Eye (tissue), 1 donor: ENCODE measurements at regions not wholly inside any gene's neighbourhood (a gene's known extent, or its start where the extent isn't known, plus 50 kb on each side); places are given as distances from the start of the nearest gene placed in this dataset.
"Not testable (repeated sequence)": the region's sequence is repeated elsewhere in the genome, so short reads cannot be mapped to it uniquely, and the experiment has no call there.

Experiments
- DNase-seq: peaks from one replicate; pipeline ENCODE4 v3.0.0-alpha.2; 2015

DNA sequence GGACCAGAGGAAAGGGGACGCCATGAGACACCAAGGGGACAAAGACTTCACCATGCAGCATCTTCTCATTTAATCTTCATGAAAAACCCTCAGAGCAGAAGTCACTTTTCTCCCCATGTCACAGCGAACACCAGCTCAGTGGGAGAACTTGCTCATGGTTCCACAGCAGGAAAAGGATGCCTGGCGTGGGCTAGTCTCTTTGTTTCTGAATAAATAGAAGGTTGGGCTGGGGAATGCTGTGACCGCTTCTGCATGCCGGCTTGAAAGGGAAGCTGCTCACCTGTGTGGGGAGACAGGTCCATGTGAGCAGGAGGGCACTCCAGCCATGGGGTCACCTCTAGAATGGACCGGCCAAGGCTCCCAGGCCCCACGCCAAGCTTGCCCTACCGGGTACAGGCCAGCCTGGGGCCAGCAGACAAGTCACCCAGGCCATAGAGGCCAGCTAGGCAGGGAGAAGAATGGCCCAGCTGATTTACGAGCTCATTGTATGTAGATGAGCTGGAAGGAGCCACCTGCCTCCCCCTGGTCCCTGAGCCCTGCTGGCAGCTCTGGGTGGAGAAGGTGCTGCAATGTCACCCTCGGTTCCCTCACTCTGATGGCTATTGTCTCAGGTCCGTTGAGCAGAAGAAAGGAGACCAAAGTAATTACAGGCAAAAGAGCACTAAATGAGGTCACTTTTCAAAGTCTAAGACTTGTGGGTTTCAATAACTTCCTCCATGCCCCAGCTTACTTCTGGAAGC is 82.0 kb upstream of the PDZD8 start:
- no peak for DNase-seq

DNA sequence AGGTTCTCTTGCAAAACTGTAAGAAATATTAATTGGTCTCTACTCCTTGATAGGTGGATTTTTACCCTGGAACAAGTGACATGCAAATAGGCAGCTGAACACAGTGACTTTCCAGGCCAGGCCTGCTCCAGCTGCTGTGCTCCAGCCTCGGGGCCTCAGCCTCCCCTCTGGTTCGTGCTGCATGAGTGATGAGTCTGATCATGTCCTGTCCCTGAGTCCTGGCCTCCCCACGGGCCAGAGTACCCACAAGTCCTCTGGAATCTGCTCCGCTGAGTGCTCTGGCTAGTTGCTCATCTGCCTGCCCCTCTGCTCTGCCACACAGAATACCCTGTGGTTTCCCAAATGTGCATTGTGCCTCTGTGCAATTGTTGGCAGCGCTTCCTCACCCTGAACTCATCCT is 80.1 kb upstream of the PDZD8 start:
- no peak for DNase-seq

DNA sequence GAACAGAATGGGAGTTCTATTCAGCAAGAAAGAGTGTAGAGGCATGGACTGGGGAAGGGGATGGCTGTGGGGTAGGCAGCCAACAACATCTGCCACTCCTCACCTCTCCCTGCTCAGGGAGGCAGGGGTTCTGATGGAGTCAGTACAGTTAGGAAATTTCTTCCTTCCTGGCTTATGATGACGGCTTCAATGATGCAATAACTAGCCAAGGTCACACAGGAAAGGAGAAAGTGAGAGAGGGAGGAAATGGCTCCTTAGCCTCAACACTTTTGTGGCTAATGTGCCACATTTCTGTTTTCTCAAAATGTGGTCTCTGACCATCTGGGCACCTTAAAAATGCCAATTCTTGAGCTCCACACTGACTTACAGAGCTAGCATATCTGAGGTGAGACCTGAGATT is 79.3 kb upstream of the PDZD8 start:
- DNase-seq, result no peak

DNA sequence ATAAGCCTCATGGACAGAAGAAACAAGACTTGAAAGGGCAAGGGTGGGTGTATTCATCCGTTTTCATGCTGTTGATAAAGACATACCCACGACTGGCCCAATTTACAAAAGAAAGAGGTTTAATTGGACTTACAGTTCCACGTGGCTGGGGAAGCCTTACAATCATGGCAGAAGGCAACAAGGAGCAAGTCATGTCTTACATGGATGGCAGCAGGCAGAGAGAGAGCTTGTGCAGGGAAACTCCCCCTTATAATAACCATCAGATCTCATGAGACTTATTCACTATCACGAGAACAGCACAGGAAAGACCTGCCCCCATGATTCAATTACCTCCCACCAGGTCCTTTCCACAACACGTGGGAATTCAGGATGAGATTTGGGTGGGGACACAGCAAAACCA is 78.2 kb upstream of the PDZD8 start:
- not testable (repeated sequence) for DNase-seq

DNA sequence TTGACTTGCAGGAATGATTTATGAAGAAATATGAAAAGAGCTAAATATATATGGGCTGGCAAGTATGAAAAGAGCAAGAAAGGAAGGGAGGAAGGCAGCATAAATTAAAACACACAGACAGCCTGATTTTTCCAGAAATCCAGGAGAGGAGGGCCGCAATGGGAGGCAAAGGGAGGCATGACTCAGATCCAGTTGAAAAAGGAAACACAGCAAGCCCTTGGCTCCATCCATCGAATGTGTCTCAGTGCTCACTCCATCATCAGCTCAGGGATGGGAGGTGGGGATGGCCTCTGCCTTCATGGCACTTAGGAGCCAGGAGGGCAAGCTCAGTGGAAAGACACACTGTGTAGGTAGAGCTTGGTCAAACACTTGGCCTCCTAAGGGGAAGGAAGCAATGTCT is 75.7 kb upstream of the PDZD8 start:
- DNase-seq, result no peak

DNA sequence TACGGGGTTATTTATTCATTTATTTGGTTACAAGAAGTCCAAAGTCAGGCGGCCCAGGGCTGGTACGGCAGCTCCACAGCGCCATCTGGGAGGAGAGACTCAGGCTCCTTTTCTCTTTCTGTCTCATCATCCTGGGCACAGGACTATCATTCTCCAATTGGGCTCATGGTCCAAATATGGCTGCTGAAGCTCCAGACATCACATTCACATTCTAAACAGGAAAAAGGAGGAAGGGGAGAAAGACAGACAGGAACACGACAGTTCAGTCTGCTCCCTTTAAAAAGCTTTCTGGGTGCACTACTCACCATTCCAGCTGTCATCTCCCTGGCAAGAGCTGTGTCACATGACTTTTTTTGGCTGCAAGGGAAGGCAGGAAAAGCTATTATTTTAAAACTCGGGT is 74.4 kb upstream of the PDZD8 start:
- peak; percentile 9 for DNase-seq

DNA sequence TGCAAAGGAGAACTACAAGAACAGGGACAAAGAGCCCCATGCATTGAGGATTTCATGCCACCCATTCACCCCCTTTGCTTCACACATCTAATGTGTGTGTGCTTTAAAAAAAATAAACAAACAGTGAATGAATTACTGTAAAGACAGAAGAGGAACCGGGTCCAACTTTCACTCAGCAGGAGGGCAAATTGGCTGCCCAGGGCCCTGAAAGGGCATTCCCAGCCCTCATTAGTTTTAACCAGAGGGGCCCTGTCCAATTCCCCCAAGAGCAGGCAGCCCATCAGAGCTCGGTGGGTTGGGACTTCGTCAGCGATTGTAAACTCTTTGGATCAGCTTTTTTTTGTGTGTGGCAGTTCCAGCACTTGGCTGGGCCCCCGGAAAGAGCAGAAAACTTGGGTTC is 73.6 kb upstream of the PDZD8 start:
- DNase-seq, result peak; percentile 63

DNA sequence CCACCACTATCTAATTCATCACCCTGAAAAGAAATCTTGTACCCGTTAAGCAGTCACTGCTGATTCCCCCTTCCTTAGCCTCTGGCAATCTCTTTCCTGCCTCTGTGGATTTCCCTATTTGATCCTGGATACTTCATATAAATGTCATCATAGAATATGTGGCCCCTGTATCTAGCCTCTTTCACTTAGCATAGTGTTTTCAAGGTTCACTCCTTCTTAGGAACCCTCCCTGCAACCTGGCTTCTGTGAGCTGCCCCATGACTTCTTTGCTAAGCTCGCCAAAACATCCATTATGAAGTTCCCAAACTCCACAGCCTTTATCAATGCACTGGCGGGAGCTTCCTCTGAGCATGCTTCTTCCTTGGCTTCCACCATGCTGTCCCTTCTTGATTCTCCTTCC is 70.8 kb upstream of the PDZD8 start:
- no peak for DNase-seq

DNA sequence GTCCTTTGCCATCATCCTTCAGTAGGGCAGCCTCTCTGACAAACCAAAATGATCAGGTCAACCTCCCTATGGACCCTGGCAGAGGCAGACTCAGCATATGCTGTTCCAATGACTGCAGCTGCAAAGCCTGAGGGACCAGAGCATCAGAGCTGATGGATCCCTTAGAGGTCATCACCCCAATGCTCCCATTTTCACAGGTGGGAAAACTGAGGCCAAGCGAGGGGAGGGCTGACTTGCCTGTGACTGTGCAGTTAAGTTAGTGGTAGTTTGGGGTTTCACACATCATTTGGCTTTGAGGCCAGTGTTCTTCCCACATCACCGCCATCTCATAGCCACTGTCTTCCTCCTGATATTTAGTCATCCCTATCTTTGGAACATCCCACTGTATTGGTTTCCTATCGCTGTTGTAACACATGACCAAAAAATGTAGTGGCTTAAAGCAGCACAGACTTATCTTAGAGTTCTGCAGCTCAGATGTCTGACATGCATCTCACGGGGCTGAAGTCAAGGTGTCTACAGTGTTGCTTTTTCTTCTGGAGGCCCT is 69.3 kb upstream of the PDZD8 start:
- no peak for DNase-seq

DNA sequence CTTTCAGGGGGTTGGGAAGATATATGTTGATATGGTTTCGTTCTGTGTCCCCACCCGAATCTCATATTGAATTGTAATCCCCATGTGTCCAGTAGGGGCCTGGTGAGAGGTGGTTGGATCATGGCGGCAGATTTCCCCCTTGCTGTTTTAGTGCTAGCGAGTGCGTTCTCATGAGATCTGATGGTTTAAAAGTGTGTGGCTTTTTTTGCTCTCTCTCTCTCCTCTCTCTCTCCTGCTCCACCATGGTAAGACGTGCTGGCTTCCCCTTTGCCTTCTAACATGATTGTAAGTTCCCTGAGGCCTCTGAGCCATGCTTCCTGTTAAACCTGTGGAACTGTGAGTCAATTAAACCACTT is 68.4 kb upstream of the PDZD8 start:
- DNase-seq, result no peak

DNA sequence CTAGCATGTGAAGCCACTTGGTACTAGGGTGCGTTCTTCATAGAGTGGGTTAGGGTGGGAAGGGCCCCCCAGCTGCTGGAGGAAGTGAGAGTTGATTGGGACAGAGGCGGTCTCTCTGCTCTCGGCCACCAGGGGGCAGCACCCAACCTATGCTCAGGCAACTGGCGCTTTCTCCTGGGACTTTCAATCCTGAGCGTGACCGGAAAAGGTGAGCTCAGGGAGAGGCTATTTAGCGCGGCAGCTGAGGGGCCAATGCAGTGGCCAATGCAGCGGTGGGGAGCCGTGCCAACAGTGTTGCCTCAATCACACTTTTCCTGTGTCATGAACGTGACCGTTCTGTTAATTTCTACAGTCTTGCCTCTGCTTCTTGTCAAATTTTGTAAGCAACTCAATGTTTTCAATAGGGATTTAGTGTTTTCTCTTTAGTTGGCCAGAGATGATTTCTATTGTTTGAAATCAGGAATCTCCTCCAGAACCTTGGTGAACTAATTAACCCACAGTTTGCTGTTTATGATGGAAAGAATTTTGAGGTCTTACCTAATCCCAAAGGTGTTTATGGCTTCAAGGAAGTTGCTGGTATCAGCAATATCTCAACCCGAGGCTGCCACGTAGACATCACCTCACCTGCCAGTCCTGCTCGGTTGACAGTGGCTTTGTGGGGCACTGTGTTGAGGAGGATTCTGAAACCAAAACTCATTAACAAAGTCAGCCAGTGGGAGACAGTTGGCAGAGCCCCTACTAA is 67.9 kb upstream of the PDZD8 start:
- DNase-seq, result peak; percentile 90

DNA sequence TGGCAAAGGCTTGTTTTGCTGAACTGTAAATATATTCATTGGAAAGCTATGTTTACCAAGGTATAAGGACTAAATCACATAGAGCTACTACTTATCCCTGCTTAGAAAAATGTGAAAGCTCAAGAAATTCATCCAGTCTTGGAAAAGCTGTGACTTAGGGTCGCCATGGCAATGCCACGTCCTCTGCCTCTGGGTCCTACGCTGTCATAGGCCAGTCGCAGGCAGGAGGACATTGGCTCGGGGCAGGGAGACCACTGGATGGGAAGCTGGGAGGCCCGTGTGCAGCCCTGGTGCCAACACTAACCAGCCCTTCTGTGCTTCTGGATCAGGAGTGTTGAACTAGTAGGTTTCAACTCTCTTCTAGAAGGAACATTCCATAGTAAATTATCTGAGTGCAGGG is 67.3 kb upstream of the PDZD8 start:
- no peak for DNase-seq

DNA sequence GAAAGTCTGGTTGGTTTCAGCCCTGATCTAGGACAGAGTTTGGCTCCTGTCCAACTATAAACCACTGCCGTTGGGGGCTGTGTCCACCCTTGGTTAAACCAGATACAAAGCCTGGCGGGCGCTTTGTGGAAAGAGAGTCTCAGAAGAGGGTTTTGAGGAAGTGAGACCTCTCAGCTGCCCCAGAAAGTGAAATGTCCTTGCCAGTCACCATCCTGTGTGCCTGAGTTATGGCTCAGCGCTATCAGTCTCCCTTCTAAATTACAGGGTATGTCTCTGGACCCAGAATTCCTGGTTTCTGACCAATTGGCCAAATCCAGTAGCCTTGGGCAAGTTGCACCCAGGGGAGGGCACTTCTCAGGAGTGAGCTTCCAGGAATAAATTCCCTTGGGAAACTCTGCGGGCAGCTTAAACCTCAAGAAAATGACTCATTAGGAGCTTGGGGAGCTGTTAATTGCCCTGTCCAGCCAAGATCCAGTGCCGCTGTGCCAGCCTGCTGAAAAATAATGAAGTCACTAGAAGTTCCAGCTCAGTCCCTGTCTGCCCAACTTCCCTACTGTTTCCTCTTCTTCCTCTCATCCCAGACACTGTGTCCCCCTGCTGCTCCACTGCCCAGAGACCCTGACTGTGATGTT is 66.7 kb upstream of the PDZD8 start:
- peak; percentile 18 for DNase-seq

DNA sequence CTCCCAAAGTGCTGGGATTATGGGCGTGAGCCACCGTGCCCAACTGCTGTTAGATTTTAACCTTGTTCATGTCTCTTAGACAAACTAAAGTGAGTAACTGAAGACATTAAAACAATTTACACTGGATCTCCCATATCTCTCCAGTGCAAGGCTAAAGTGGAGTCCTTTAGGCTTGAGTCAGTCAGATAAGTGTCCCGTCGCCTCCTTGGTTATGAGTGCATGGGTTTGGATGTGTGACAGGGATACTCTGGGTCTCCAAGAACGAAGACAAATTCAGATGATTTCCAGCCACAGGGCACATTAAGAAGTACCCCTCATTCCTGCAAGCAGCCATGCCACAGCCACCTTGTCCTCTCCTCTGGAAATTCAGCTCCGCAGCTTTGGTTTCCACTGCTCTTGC is 66.1 kb upstream of the PDZD8 start:
- DNase-seq, result no peak

DNA sequence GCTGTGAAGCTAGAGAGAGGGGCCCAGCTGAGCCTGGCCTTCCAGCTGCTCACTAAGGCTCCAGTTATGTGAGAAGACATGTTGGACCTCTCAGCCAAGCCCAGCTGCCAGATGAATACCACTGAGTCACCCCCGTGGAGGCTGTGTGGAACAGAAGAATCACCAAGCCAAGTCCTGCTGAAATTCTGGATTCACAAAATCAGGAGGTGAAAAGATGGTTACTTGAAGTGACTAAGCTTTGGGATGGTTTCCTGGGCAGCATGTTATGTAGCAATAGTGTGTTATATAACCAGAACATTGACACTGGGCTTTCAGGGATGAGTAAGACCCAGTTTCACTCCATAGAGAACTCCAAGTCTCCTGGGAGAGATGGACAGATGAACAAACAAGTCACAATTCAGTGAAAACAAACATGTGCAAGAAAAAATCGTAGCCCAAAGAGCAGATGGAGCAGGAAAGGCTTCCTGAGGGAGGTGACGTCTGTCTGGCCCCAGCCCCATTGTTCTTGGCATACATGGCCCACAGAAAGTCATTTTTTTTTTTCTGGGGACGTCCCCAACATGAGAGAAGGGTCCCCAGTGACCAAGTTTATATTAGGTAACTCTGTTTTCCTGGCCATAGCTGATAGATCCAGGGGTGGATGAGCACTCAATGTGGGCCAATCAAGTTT is 64.1 kb upstream of the PDZD8 start:
- no peak for DNase-seq

DNA sequence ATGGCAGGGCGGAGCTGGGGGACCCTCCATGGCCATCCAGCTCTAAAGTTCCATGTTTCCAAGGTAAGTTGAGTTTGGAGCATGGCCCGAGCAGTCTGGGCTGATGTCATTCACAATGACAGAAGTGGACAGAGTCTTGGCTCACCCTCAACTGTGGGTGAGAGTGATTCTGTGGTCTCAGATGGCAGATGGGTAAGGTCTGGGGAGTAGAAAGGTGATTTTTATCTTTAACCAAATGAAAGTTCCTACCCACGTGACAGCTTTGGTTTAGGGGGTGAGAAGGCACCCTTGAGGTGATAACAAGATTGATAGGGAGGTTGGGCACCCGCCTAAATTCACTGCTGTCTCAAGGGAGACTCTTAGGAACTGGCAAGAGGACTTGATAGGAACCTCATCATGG is 57.6 kb upstream of the PDZD8 start:
- no peak for DNase-seq

DNA sequence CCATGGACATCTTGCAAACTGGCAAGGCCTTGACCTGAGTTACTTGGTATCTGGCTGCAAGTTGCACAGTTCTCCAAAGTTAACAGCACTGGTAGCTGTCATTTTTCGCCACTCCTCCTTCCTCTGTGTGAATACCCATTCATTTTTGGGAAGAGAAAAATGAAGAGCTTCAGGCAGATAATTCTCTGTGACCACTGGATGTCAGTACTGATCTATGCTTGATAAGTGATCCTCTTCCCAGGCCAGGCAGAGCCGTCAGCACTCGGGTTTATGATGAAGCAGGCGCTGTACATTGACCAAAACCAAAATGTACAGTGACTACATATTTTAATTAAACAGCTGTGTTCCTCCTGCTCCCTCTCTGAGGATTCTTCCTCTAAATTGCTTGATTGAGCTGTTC is 55.9 kb upstream of the PDZD8 start:
- DNase-seq, result peak; percentile 20

DNA sequence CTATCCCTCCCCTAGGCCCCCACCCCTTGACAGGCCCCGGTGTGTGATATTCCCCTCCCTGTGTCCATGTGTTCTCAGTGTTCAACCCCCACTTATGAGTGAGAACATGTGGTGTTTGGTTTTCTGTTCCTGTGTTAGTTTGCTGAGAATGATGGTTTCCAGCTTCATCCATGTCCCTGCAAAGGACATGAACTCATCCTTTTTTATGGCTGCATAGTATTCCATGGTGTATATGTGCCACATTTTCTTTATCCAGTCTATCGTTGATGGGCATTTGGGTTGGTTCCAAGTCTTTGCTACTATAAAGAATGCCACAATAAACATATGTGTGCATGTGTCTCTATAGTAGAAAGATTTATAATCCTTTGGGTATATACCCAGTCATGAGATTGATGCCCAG is 55.3 kb upstream of the PDZD8 start:
- not testable (repeated sequence) for DNase-seq

DNA sequence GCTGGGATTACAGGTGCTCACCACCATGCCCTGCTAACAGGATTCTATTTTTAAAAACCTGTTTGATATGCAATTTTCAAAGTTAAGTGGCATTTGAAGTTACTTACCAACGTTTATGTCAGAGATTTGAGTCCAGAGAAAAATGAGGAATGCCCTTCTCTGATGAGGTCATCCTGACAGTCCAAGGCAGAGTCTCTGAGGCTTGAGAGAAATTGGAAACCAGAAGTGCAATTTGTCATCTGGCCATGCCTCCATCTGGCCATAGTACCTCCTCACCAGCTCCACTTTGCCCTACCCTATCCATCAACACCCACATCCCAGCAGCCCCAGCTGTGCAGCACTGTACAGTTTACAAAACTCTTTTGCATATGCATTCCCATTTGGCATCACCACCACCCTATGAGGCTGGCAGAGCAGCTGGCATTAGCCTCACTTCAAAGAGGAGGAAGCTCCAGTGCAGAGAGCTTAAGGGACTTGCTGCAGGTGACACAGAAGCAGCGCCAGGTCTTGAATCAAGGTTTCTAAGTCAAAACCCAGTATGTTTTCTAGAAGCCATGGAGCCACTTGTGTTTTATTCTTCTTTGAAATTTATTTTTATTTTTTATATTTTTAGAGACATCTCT is 54.5 kb upstream of the PDZD8 start:
- no peak for DNase-seq

DNA sequence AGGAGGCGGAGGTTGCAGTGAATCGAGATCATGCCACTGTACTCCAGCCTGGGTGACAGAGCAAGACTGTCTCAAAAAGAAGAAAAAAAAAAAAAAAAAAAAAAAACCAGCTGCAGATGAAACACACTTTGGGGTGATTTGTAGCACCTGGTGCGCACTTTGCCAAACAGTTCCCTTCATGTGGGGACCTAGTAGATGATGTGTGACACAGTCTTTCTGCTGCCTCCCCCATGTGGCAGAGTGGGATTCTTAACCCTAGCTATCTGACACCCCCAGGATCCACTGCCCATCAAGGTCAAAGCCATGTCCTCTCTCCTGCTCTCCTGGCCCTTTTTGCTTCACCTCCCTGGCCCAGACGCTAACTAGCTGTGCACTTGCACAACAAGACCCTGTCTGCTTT is 52.1 kb upstream of the PDZD8 start:
- no peak for DNase-seq

DNA sequence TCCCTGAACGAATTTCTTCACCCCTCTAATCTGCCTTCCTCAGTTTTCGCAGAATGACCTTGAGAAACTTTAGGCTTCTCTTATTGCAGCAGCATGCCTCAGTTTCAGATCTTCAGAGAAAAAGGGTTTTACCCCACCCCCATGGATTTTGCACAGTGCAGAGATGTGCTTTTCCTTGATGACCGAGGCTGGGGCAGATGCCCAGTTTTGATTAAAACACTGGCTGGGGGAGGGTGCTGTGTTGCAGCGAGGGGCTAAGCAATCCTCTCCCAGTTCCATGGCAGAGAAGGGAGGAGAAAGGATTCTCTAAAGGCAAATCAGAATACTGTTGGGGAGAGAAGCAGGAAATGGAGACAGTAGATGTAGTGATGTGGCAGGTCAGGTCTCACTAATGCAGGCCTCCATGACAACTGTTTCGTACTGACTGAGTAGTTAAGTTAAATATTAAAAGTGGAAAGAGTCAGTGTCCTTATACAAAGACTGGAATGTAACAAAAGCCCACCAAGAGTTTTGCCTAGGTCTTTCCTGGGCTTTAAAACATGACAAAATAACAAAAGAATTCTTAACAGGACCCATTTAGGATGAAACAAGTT is 50.8 kb upstream of the PDZD8 start:
- no peak for DNase-seq

DNA sequence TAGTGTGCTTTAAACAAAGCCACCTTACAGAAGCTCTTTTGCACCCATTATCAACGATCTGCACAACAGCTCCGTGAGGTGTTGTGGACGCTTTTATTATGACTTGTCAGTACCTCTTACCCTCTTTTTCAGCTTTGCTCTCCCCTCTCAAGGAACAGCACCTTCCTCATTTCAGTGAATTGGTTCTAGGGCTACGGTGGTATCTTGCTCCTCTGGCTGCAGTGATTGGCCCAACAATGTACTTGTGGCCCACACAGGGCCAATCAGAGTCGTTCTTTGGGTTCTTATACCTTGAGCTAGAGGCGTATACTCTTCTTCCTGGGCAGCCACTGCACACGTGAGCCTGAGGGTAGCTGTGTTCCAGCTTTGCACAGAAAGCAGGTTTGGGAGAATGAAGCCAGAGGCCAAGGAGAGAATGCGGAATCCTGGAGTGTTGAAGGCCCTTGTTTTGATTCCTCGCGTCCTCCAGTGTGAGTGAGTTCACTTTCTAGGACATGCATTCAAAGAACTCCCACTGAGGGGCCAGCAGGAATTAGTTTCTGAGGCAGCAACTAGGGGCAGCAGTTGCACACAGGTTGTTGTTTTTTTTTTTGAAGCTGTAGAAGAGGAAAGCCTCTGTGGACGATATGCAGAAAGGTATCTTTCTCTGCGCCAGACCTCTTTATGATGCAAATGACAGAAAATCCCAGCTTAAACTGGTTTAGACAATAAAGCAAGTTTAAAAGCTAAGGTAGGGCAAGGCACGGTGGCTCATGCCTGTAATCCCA is 49.8 kb upstream of the PDZD8 start:
- DNase-seq, result peak; percentile 21
